Stimulated activated CD4-positive, alpha-beta T cell treated with anti-CD3 and anti-CD28 coated beads, Interleukin-15, amount 100 ng/mL, for 24 hours (primary cell): ENCODE measurements at regions not wholly inside any gene's neighbourhood (a gene's known extent, or its start where the extent isn't known, plus 50 kb on each side); places are given as distances from the start of the nearest gene placed in this dataset.
A peak's percentile ranks its signal among the peaks of the same experiment; 100 is the strongest.
"Not testable (repeated sequence)": the region's sequence is repeated elsewhere in the genome, so short reads cannot be mapped to it uniquely, and the experiment has no call there.

Source experiments
- DNase-seq: peaks from one replicate; pipeline ENCODE4 v3.0.0-alpha.2; 2020

DNA sequence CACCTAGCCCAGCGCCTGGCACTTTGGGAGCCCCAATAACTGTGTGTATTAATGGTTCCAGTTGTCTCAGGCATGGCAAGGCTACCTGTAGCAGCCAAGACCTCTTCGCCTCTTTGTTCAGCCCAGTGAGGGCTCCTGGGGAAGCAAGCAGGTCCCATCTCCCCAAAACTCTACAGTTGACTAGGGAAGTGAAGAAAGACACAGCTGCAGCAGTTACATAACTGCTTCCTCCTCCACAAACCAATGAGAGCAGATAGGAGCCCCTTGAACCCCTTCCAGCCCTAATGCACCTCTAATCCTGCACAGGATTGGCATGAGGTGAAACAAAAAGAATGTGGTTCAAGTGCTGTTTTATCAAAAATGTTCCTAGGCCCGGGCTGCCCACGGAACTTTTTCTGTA, 100.5 kb downstream of the SYF2 start:
- no peak for DNase-seq

DNA sequence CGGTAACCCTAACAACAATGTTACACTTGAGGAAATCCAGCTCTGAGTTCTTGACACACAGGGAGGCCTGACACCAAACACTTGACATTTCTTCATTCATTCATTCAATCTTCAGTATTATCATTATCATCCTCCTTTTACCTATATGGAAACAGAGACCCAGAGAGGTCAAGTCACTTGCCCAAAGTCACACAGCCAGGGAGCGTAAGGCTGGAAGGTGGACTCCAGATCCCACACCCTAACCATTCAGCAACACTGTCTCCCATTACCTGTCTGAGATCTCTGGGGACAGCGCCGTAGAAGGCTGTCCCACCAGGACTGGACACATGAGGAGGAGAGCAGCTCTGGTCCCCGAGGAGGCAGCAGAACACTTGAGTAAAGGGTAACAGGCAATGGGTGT, 101.4 kb downstream of the SYF2 start:
- DNase-seq, result no peak

DNA sequence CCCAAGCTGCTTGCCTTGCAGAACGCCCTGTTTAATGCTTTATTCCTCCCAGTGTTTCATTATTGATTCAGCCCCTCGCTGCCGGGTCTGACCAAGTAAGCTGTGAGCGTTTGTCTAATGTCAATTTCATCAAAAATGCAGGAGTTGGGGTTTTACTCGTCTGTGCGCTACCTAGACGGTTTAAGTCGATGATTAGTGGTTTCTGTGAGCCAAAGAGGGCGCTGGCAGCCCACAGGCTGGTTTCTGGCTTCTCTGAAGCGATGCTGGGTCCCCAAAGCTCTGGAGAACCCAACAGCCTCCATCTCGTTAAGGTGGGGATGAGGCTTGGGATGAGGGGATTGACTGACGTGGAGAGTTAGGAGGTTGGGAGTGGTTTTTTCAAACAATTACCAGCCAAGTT, 102.9 kb downstream of the SYF2 start:
- no peak for DNase-seq

DNA sequence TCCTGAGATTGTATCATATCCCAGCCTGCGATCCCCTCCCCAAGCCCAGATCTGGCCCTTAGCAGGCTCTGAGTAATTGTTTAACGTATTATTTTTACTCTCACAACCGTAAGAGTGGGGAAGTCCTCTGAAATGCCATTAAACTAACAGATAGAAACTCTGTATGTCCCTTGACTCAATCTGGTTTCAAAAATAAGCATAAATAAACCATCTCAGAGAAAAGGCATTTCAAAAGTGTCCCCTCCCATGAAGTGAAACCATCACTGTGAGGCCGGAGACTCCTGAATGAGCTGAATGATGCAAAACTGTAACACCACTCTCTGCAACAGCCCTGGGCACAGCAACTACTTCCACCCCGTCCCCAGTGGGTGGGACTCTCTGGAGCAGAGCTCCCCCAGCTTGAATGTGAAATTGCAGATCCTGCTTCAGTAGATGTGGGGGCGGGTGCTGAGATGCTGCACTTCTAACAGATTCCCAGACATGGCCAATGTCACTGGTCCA, 104.1 kb downstream of the SYF2 start:
- no peak for DNase-seq

DNA sequence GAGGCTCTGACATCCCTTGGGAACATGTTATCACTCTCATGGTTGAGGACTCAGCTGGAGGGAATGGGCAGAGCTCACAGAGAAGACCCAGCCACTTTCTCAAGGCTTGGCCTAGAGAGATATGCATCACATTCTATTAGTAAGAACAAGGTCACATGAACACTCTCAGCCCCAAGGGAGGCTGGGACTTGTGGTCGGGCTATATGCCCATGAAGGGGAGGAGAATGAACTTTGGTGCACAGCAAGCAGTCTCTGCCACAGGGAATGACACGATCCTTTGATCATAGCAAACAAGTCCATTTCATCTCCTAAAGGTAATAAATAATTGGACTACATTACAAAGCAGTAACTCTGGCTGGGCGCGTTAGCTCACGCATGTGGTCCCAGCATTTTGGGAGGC, 105.7 kb downstream of the SYF2 start:
- no peak for DNase-seq

DNA sequence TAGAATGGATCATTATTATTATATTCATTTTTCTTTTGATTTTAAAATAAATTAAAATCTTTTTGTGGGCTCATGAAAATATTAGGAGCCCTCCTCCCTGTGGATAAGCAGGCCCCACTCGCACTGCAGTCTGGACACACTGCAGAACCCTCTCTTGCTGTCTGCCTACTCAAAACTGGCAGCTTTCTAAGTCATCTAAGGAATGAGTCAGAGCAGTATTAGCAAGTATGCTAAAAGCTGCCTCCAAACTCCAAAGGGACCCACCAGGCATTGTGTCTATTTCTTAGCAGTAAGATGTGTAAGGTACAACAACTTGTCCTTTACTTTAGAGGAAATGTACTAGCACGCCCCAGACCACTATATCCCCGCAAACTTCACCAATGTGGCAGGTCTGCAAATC, 108.8 kb downstream of the SYF2 start:
- peak; percentile 14 for DNase-seq

DNA sequence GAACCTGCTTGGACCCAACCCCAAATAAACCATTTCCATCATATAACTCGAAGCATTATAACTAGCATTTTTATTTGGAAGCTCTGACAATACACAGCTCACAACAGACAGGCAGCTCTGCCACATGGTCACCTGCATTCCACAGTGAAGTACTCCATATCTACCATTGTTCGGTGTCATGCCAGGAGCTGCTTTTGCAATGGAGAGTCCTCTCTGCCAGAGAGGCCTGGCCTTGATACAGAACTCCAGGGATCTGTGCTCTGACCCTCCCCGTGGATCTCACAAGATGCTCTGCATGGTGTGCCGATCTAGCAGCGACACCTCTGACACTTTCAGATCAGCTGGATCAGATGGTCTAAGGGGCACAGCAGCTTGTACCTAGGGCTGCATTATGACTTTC, 109.6 kb downstream of the SYF2 start:
- DNase-seq, result no peak

DNA sequence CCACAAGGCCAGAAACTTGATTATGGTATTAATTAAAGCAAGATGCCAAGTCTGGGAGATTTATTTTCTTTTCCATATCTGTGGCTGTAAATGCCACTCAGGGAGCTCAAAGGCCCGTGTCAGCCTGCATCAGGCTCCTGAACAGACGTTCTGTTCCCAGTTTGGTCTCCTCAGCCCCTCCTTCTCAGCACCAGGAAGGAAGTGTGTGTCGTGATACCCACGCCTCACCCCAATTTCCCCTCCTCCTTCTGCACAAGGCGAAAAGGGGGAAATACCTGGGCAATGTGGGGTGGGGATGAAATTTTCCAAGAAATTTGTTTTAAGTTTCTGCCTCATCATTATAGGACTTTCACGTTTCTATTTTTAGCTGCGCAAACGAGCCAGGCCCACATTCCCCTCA, 112.0 kb downstream of the SYF2 start:
- peak; percentile 38 for DNase-seq

DNA sequence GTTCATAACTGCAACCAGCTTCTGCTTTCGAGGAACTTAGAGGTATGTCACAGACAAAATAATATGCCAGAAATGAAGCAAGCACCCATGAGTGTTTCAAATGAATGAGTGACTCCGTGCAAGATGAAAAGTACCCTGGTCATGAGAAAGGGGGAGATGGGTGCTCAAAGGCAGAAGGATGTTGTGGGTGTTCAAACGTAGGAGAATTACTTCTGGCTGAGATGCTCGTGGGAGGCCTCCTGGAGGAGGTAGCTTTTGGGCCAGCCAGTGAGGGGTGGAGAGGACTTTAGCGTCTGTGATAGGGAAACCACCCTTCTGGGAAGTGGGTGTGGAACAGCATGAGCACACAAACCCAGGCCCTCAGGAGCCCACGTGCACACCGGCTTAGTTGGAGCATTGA, 113.8 kb downstream of the SYF2 start:
- DNase-seq, result peak; percentile 43

DNA sequence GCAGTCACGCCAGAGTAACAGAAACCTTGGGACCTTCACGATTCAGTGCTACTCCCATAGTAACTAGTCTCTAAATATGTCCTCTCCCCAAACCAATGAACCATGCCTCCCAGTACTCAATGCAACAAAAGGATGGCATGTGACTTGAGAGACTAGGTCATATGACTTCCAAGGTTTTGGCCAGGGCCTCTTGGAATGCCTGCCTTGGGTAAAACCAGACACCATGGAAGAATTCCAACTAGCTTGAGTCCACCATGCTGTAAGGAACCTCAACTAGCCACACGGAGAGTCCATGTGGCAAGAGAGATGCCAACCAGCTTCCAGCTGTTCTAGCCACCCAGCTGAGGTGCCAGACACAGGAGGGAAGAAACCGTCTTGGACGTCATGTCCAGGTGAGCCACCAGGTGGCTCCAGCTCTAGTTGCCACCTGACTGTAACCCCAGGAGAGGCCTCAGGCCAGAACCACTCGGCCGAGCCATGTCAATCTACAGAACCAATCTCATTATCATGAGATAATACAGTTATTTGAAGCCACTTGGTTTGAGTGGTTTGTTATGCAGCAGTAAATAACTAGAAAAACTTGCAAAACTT, 115.0 kb downstream of the SYF2 start:
- peak; percentile 57 for DNase-seq

DNA sequence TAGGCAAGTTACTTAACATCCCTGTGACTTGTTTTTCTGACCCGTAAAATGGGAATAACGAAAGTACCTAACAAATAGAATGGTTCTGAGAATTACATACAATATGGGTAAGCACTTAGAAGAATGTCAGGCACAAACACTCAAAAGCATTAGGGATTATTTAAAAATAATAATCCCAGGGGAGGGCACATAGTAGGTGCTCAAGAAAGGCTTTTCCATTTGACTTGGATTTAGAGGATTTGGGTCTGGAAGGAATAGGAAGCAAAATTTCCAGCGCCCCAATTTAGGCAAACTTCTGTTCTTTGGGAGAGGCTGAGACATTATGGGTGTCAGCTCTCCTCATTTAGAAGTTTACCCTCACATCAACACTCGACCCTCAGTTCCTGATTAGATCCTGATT, 115.5 kb downstream of the SYF2 start:
- DNase-seq, result no peak

DNA sequence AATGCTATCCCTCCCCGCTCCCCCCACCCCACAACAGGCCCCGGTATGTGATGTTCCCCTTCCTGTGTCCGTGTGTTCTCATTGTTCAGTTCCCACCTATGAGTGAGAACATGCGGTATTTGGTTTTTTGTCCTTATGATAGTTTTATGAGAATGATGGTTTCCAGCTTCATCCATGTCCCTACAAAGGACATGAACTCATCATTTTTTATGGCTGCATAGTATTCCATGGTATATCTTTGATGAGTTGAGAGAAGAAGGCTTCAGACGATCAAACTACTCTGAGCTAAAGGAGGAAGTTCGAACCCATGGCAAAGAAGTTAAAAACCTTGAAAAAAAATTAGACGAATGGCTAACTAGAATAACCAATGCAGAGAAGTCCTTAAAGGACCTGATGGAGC, 116.2 kb downstream of the SYF2 start:
- DNase-seq, result not testable (repeated sequence)

DNA sequence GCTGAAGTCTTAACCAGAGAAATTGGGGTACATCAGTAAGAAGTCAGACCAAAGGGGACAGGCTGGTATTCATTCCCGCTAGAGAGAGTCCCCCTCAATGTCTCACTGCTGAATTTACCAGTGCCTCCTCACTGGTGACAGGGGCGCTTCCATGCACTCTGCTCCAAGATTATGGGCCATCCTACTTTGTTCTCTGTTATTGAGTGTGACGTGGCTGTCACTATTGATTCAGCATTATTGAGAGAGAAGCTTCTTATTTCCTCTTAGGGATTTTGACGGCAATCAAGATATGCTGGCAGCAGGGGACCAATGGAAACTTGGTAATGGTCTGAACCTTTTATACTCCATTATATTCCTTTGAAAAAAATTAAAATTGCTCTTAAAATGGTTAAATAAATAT, 118.6 kb downstream of the SYF2 start:
- DNase-seq, result no peak

DNA sequence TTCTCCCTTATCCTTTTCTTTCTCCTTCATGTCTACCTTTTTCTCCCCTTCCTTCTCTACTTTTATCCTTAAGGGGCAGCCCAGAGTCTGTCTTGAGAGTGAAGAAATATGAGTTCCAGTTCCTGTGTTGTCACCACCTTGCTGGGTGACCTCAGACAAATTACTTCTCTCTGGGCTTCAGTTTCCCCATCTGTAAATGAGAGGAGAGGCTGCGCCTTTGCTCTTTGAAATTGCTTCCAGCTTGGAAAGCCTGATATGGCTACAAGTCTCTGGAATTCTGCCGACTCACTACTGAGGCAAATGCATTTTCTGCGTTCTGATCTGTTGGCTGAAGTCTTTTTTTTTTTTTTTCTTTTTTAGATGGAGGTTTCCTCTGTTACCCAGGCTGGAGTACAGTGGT, 119.2 kb downstream of the SYF2 start:
- no peak for DNase-seq

DNA sequence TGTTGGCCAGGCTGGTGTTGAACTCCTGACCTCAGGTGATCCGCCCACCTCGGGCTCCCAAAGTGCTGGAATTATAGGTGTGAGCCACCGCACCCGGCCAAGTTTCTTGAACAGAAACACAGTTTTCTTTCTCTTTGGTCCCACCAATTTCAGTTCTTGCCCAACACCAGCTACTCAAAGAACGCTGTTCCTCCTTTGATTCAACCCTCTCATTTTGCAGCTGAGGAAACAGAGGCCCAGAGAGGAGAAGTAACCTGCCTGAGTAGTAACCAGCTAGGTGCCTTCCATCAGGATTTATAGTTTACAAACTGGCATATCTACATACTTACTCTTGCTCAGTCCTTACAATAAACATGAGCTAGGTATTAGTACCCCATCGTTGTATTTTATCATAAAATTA, 119.9 kb downstream of the SYF2 start:
- no peak for DNase-seq

DNA sequence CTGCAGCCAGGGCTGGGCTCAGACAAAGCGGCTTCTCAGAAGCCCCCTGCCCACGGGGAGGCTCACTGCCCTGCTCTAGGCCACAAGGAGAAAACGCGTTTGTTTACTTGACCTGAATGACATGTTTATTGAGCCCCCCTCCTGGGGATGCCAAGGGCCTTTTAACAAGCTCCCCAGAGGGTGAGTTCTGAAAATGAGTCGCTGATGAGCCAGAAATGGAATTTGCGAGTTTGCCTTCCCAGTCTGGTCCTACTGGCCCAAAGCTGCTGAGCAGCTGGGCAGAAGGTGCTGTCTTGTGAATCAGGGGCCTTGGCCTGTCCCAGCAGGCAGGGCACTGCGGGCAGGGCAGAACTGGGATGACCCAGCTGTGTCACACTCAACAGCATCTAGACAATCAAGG, 120.6 kb downstream of the SYF2 start:
- no peak for DNase-seq

DNA sequence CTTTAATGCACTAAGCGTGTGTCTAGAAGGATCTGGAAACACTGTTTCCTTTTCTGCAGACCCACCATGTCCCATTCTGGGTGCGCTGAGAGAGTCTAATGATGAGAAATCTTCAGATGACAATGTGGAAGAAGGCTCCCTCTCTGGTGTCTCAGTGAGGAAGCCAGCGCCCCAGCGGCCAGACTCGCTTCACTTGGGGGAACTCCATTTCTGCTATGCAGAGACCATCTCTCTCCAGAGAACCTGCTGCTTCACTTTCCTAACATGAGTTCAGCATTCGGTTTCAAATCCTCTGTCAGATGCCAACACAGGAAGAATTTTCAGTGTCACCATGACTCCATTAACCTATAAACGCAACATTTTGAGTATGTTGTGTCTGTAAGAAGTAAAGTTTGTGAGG, 121.8 kb downstream of the SYF2 start:
- DNase-seq, result no peak

DNA sequence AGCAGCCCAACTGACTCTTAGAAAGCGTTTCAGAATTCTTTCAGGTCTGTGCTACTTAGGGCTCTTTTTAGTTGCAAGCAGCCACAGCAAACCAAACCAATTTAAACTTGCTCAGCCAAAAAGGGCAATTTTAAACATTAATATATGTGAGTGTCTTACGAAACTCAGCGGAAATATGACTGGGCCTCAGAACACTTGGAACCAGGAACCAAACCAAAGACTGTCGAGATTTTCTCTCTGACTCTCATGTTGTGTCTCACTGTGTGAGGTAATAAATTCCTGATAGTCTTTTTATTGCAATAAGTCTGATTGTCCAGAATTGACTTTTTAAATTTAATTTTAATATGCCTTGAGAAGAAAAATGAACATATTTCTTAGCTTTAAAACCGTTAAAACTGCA, 122.3 kb downstream of the SYF2 start:
- DNase-seq, result no peak

DNA sequence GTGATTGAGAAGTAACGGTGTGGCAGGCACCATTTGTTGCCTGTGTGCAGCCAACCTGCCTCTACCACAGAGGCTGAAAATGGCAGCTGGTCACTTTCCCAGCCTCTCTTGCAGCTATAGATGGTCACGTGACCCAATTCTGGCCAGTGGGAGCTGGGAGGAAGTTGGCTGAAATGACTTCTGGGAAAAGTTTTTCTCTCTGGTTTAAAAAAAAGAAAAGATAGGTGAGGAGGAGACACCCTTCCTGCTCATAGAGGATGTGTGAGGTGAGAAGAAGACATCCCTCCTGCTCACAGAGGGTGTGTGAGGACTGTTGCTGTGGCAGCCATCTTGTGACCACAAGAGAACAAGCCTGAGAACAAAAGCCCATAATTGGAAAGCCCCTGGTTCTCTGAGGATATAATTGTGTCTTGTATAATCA, 122.8 kb downstream of the SYF2 start:
- no peak for DNase-seq

DNA sequence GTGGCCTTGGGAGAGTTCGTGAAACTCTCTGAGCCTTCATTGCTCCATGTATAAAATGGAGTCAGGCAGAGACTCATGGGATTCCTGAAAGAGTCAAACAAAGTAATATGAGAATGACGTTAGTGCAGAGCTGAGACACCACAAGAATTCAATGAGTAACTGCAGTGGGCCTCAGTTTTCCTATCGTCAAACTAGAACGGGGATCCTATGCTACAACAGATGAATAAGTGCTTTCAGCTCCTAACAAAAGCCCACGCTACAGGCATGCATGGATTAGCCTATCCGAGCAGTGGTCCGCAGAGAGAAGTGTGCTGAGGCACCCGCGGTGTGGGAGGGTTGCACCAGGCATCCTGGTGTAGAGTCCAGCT, 124.7 kb downstream of the SYF2 start:
- DNase-seq, result no peak

DNA sequence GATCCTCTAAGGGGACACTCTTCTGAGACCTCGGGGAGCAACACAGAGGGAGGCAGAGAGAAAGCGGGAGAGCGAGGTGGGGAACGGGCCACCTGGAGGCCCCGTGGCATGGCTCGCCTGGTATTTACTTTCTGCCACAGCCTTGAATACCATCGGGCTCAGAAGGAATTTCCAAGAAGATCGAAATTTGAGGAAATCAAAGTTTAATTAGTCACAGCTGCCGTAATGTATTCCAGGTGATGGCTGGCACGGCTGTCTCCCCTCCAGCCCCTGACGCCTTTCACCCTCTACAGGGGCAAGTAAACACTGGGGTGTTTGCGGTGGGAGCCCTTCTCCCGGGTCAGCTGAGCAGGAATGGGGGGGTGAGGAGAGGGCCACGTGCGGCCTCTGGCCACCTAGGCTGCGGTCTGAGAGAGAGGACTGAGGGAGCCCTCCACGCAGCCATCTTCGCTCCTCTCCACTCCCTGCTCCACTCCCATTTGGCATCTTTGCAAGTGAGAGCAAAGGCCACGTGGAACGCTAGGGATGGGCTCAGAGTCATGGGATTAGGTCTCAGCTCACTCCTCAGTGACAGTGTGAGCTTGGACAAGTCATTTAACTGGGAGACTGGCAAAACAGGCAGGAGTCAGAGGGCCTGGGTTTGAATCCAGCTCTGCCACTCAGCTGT, 125.2 kb downstream of the SYF2 start:
- no peak for DNase-seq

DNA sequence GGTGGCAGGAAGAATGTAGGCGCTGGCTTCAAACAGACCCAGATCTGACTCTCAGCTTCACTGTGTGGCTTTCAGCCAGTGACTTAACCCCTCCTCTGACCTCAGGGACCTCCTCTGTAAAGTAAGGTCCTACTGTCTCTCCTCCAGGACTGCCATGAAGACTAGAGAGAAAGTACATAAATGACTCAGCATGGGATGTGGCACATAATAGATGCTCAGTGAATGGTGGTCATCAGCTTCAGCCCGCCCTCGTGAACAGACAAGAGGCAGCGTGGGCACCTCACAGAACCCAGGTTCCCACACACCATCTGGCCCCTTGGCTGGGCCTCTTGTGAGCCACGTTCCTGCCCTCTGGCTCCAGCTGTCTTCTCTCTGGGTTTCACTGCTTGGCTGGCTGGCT, 126.0 kb downstream of the SYF2 start:
- peak; percentile 31 for DNase-seq

DNA sequence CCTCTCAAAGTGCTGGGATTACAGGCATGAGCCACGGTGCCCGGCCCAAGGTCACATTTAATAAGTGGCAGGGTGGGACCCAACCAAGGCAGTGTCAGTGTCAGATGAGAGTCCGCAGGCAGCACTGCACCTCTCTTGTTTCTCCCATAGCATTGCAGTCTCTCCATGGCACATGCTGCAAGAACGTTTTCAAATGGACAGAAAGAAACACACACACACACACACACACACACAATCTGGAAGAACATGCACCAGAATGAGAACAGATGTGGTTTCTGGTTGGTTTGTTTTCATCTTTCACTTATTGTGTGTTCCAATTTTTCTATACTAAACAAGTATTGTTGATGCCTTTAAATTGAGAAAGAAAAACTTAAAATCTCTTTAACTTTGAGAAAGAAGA, 126.5 kb downstream of the SYF2 start:
- DNase-seq, result no peak

DNA sequence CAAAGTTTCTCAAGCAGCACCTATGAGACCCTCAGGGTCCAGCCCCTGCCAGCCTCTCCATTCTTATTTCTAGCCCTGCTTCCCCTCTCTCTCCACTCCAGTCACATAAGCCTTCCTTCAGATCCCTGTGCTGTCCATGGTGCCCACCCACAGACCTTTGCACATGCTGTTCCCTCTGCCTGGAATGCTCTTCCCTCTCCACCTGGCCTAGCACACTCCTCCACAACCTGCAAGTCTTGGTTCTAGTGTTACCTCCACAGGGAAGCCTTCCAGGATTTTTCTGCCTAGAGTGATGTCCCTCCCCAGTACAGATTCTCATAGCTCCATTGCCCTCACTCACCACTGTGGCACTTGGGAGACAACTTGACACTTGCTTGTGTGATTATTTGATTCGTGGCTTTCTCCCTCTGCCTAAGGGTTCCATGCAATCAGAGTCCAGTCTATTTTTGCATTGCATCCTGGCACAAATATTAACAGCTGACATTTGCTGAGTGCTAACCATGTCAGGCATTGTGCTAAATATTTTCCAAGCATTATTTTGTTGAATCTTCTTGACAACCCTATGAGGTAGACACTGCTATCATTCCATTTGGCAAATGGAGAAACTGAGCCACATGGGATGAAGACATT, 127.3 kb downstream of the SYF2 start:
- DNase-seq, result no peak
